ENCODE measurements at regions not wholly inside any gene's neighbourhood (a gene's known extent, or its start where the extent isn't known, plus 50 kb on each side); places are given as distances from the start of the nearest gene placed in this dataset.

GRCh38 chr4:1492651-1493539 is 86.7 kb upstream of the NKX1-1 start:
- no peak for DNase-seq

- DNase-seq, result no peak
Observed at GRCh38 chr4:1492142-1492457, 85.9 kb upstream of the NKX1-1 start.

- no peak for DNase-seq
Observed at GRCh38 chr4:1491328-1492141, 85.3 kb upstream of the NKX1-1 start.

DNA sequence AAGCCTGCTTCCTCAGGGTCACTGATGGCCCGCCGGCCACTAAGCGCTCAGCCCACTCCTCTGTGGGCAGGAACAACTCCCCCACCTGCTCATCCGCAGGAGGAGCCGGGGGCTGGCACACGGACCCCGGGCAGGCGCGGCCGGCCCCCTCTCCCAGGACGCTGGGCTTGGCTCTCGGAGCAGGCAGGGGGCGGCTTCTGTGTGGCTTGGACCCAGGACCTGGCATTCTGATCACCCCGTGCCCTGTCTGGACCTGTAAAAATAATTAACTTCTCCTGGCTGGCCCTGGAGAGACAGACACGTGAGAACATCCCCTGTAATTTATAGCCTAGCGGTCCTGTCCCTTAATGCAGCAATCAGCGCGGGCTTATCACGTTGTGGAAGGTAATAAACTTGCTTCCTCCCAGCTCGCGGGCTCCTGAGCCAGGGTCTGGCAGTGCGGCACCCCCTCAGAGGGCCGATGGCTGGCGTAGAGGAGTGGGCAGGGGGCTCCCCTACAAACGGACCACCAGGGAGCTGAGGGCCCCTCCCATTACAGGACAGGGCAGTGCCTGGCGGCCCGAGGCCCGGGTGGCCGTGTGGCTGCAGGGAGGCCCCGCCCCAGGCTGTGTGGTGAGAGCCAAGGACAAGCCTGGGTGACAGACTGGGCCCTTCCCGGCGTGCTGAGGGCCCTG is 84.5 kb upstream of the NKX1-1 start:
- no peak for DNase-seq

DNA sequence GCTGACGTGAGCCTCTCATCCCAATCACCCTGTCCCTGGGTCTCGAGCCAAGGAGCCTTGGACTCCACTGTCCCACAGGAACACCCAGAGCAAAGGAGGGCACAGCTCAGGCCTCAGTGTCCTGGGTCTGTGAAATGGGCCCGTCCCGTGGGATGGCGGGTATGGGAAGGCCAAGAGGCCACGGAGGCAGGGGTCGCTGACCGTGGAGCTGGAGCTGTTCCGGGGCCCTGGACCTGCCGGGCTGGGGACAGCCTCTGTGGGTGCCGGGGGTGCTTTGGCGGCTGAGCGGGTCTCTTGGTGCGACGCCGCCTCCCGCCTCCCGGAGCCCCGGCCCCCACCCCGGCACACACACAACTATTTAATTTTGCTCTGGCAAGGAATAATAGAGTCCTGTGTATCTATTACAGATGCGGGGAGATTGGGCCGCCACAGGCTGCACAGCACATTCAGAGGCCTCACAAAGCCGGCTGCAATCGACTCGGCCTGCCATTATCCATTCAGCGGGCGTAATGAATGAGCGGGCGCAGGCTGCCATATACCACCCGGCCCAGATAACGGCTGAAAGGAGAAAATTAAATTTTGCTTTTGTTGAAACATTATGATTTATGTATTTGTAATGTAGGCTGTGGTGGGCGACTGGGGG is 83.9 kb upstream of the NKX1-1 start:
- no peak for DNase-seq

DNA sequence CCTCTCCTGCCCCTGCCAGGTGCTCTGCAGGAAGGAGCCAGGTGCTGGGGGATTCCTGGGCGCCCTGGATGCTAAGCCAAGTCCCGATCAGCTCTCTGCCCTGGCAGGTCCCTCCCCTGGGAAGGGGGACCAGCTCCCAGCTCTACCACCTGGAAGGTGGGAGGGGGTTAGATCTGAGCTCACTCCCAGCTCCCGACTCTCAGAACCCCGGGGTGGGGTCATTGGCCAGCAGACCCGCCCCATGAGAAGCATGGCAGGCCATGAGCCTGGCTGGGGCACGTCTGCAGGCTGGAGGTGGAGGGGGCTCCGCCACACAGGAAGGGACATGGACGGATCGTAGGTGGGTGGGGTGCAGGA is 83.4 kb upstream of the NKX1-1 start:
- no peak for DNase-seq

GRCh38 chr4:1488831-1489638 is 82.8 kb upstream of the NKX1-1 start:
- DNase-seq, result no peak

DNA sequence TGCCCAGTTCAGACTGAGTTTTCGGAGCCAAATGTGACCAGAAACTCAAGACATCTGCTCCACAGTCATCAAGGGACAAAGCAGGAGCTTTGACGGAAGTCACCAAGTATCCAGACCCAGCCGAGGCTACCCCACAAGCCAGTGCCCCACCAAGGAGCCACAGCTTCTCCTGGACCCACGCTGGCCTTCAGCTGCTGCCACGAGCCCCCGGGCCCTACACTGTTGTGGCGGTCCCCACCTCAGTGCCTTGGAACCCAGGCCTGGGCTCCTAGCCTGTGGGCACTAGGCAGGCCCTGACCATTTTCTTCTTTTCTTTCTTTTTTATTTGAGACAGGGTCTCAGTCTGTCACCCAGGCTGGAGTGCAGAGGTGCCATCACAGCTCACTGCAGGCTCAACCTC is 82.1 kb upstream of the NKX1-1 start:
- DNase-seq, result no peak

DNA sequence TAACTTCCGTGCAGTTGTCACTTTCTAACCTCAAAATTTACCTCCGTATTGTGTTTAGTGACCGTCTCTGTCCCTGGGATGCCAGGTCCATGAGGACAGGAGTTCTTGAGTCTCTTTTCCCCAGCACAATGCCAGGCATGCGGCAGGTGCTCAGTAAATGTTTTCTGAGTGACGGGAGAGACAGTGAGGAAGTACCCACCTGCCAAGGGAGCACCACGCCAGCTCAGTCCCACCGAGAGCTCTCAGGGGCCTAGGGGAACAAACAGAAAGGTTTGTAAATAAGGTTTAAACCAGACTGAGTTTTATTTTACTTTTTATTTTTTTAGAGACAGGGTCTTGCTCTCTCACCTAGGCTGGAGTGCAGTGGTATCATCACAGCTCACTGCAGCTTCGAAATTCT is 81.5 kb upstream of the NKX1-1 start:
- no peak for DNase-seq

- DNase-seq, result no peak
Observed at GRCh38 chr4:1487106-1487505, 80.9 kb upstream of the NKX1-1 start.

DNA sequence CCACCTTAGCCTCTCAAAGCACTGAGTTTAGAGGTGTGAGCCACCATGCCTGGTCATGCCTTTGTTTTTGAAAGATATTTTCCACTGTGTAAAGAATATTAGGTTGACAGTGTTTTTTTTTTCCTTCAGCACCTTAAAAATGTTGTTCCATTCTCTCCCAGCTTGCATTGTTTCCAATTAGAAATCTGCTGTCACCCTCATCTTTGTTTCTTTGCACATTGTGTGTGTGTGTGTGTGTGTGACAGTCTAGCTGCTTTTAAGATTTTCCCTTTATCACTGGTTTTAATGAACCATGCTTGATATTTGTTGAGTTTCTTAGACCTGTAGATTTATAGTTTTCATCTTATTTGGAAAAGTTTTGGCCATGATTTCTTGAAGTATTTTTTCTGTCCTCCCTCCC is 79.0 kb upstream of the NKX1-1 start:
- no peak for DNase-seq

GRCh38 chr4:1480720-1481119 is 74.5 kb upstream of the NKX1-1 start:
- no peak for DNase-seq

DNA sequence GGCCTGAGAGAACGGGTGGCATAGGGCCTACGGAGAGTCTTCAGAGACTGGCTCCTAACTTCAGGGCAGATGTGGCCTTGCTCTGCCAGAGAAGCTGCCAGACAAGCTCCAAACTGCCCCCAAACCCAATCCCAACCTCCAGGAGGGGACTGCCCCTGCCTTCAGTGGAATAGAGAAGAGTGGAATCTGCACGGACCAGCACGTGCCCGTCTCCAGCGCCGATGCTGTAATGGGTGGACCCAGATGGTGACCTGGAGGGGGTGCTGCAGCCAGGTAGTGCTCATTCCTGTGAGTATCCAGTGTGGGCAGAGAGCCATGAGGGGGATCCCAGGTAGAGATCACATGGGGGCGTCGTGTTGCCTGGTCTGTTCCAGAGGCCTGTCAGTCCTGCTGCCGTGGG is 73.2 kb upstream of the NKX1-1 start:
- no peak for DNase-seq

- DNase-seq, result no peak
Observed at GRCh38 chr4:1478766-1479355, 72.6 kb upstream of the NKX1-1 start.

GRCh38 chr4:1477045-1477840 is 71.0 kb upstream of the NKX1-1 start:
- DNase-seq, result no peak

DNA sequence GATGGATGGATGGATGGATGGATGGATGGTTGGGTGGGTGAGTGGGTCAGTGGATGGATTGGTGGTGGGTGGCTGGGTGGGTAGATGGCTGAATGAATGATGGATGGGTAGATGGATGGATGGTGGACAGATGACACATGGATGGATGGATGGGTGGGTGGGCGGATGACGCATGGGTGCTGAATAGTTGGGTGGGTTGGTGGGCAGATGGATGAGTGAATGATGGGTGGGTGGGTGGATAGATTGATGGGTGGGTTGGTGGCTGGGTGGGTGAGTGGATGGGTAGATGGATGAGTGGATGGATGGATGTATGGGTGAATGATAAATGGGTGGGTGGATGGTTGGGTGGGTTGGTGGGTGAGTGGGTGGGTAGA is 69.9 kb upstream of the NKX1-1 start:
- DNase-seq, result no peak

- no peak for DNase-seq
Observed at GRCh38 chr4:1475277-1476139, 69.3 kb upstream of the NKX1-1 start.

DNA sequence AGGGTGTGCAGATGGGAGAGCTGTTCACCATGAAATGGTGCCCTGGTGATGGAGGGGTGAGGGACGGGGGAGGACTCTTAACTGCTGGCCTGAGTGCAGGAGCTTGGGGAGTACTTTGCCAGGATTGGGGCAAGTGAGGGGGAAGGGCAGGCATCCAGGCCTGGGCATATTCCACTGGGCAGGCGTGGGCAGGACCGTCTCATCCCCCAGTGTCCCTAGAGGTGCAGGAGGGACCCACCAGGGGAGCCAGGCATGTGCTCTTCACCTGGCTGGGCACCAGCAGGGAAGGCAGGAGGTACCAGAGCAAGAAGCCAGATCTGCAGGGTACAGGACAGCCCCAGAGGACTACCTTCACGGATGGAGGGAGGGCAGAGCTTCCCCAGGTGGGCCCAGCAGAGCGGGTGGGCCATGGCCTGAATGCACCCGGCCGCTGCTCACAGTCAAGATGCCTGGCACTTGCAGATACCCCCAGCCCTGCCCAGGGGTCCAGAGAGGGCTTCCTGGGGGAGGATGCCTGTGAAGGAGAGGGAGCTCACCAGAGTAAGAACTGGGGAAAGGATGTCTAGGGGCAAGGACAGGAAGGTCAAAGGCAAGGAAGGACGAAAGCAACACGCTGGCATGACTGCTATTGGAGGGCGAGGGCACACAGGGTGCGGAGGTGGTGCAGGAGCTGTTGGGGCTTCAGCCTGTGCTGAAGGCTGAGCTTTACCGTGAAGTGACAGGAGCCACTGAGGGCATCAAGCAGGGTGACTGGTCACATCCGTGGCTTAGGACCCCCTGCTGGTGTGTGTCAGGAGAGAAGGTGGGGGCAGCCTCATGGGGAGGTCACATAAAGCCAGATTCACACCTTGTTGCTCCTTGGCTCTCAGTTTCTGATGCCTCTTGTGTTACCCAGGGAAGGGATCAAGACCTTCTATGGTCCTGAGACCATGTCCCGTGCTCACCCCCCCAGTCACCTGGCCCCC is 68.2 kb upstream of the NKX1-1 start:
- DNase-seq, result no peak

DNA sequence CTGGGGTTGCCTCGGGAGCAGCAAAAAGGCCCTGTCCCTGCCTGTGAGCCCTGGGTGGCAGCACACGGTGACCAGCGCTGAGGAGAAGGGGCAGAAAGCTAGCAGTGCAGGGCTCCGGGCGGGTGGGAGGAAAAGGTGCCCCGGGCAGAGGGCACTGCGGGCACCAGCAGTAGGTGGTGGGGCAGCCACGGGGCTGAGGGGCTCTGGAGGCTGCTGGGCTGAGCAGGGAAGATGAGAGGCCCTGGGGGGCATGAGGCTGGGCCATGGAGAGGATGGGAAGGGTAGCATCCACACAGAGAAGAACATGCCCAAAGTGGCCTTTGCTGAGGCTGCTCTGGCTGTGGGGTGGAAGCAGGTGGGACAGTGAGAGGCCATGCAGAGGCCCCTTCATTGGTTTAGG is 67.5 kb upstream of the NKX1-1 start:
- no peak for DNase-seq
